Hepatocyte (in vitro differentiated cells): ENCODE measurements at regions not wholly inside any gene's neighbourhood (a gene's known extent, or its start where the extent isn't known, plus 50 kb on each side); places are given as distances from the start of the nearest gene placed in this dataset.
A peak's percentile ranks its signal among the peaks of the same experiment; 100 is the strongest.

Experiments used
- CTCF ChIP-seq: fragments of 200-600 bp; sonication (generic); IDR thresholded peaks from 2 replicates; pipeline ENCODE4 v1.5.1; 2016; ENCODE audit warnings: antibody characterized with exemption, mild to moderate bottlenecking; ENCODE audit not compliant: poor library complexity
- EZH2 ChIP-seq: fragments of 200-600 bp; sonication (generic); IDR thresholded peaks from 2 replicates; pipeline ENCODE4 v1.6.1; 2016; ENCODE audit warnings: antibody characterized with exemption, mild to moderate bottlenecking, borderline replicate concordance
- EZH2phosphoT487 ChIP-seq: fragments of 200-600 bp; sonication (generic); IDR thresholded peaks from one replicate; pipeline ENCODE4 v1.6.1; 2018; ENCODE audit warnings: antibody characterized with exemption, mild to moderate bottlenecking, low read depth, moderate library complexity; ENCODE audit not compliant: unreplicated experiment, severe bottlenecking

- no peak for TF ChIP-seq EZH2
- TF ChIP-seq CTCF, result peak; percentile 55
- no peak for TF ChIP-seq EZH2phosphoT487
Measured at GRCh38 chr3:65170390-65171042, 482.7 kb upstream of the ADAMTS9 start.
